ENCODE measurements at regions not wholly inside any gene's neighbourhood (a gene's known extent, or its start where the extent isn't known, plus 50 kb on each side); places are given as distances from the start of the nearest gene placed in this dataset.

- TF ChIP-seq CTCF (IDR thresholded peaks at IDR 0.05): no peak
- no peak for TF ChIP-seq EZH2 (IDR thresholded peaks at IDR 0.05; ENCODE audit: borderline replicate concordance, insufficient read depth, low read depth, low read length, poor library complexity, severe bottlenecking)
Observed at GRCh38 chr2:14051401-14051800, 581.1 kb upstream of the LRATD1 start.

Data from B cell (primary cell).